H9 (cell line): ENCODE measurements at regions not wholly inside any gene's neighbourhood (a gene's known extent, or its start where the extent isn't known, plus 50 kb on each side); places are given as distances from the start of the nearest gene placed in this dataset.

ENCODE experiments used
- DNase-seq: peaks from one replicate; pipeline ENCODE4 v3.0.0-alpha.2; 2017
- H2AFZ ChIP-seq: one replicate; pipeline ENCODE4 v1.6.1; 2013; ENCODE audit warnings: mild to moderate bottlenecking, low read length, control low read depth, moderate library complexity
- H2AK5ac ChIP-seq: 2 replicates; pipeline ENCODE4 v1.6.1; 2013; ENCODE audit warnings: low read length, control low read depth, mixed read lengths; ENCODE audit not compliant: insufficient read length
- H2BK120ac ChIP-seq: one replicate; pipeline ENCODE4 v1.6.1; 2013; ENCODE audit warnings: low read depth, mild to moderate bottlenecking, low read length, control low read depth, inconsistent platforms; ENCODE audit not compliant: poor library complexity, severe bottlenecking
- H2BK12ac ChIP-seq: 2 replicates; pipeline ENCODE4 v1.6.1; 2013; ENCODE audit warnings: low read length, control low read depth, mixed read lengths, low read depth; ENCODE audit not compliant: insufficient read length
- H2BK15ac ChIP-seq: 2 replicates; pipeline ENCODE4 v1.6.1; 2013; ENCODE audit warnings: low read depth, low read length, control low read depth
- H2BK20ac ChIP-seq: one replicate; pipeline ENCODE4 v1.6.1; 2013; ENCODE audit warnings: low read depth, mild to moderate bottlenecking, low read length, control low read depth, inconsistent platforms; ENCODE audit not compliant: poor library complexity, severe bottlenecking
- H2BK5ac ChIP-seq: 2 replicates; pipeline ENCODE4 v1.6.1; 2013; ENCODE audit warnings: low read length, control low read depth, mixed read lengths; ENCODE audit not compliant: insufficient read length
- H3K14ac ChIP-seq: 2 replicates; pipeline ENCODE4 v1.6.1; 2013; ENCODE audit warnings: low read length, control low read depth; ENCODE audit not compliant: insufficient read depth
- H3K18ac ChIP-seq: 2 replicates; pipeline ENCODE4 v1.6.1; 2013; ENCODE audit warnings: low read depth, mild to moderate bottlenecking, mixed read lengths, low read length, control low read depth; ENCODE audit not compliant: insufficient read length
- H3K23ac ChIP-seq: 2 replicates; pipeline ENCODE4 v1.6.1; 2013; ENCODE audit warnings: low read length, control low read depth, mixed read lengths, low read depth; ENCODE audit not compliant: insufficient read length
- H3K23me2 ChIP-seq: 2 replicates; pipeline ENCODE4 v1.6.1; 2013; ENCODE audit warnings: low read depth, mild to moderate bottlenecking, mixed read lengths, low read length, control low read depth; ENCODE audit not compliant: insufficient read length, poor library complexity, severe bottlenecking
- H3K27ac ChIP-seq: 2 replicates; pipeline ENCODE4 v1.5.1; 2013; ENCODE audit warnings: low read length, control low read depth, mixed read lengths, low read depth; ENCODE audit not compliant: insufficient read length
- H3K27me3 ChIP-seq: 2 replicates; pipeline ENCODE4 v1.6.1; 2013; ENCODE audit warnings: low read length, control low read depth, inconsistent platforms; ENCODE audit not compliant: insufficient read depth
- H3K4ac ChIP-seq: 2 replicates; pipeline ENCODE4 v1.6.1; 2013; ENCODE audit warnings: low read depth, mild to moderate bottlenecking, control low read depth, inconsistent platforms, low read length, moderate library complexity
- H3K4me1 ChIP-seq: 2 replicates; pipeline ENCODE4 v1.6.1; 2013; ENCODE audit warnings: low read length, control low read depth, inconsistent platforms; ENCODE audit not compliant: insufficient read depth
- H3K4me2 ChIP-seq: 2 replicates; pipeline ENCODE4 v1.6.1; 2013; ENCODE audit warnings: low read length, control low read depth, mixed read lengths; ENCODE audit not compliant: insufficient read length, insufficient read depth
- H3K56ac ChIP-seq: 2 replicates; pipeline ENCODE4 v1.6.1; 2013; ENCODE audit warnings: low read depth, mild to moderate bottlenecking, mixed read lengths, low read length, control low read depth; ENCODE audit not compliant: insufficient read length
- H3K79me1 ChIP-seq: 2 replicates; pipeline ENCODE4 v1.6.1; 2013; ENCODE audit warnings: low read depth, mild to moderate bottlenecking, moderate library complexity, low read length, control low read depth, inconsistent platforms; ENCODE audit not compliant: insufficient read depth, poor library complexity, severe bottlenecking
- H3K79me2 ChIP-seq: 2 replicates; pipeline ENCODE4 v1.6.1; 2013; ENCODE audit warnings: low read length, control low read depth, inconsistent platforms; ENCODE audit not compliant: insufficient read depth
- H3K9ac ChIP-seq: 2 replicates; pipeline ENCODE4 v1.6.1; 2013; ENCODE audit warnings: low read length, control low read depth, mixed read lengths; ENCODE audit not compliant: insufficient read length; ENCODE audit errors: extremely low read depth
- H3K9me3 ChIP-seq: one replicate; pipeline ENCODE4 v1.6.1; 2013; ENCODE audit warnings: low read depth, low read length, inconsistent platforms; ENCODE audit not compliant: control insufficient read depth
- H3T11ph ChIP-seq: one replicate; pipeline ENCODE4 v1.6.1; 2013; ENCODE audit warnings: mild to moderate bottlenecking, low read length, control low read depth, inconsistent platforms
- H4K20me1 ChIP-seq: one replicate; pipeline ENCODE4 v1.6.1; 2013; ENCODE audit not compliant: control insufficient read depth, insufficient read length, insufficient read depth
- H4K5ac ChIP-seq: 2 replicates; pipeline ENCODE4 v1.6.1; 2013; ENCODE audit warnings: low read depth, mild to moderate bottlenecking, mixed read lengths, low read length, control low read depth; ENCODE audit not compliant: insufficient read length
- H4K8ac ChIP-seq: replicated peaks from 2 replicates; pipeline ENCODE4 v1.6.1; 2013; ENCODE audit warnings: low read length, control low read depth, mixed read lengths, low read depth; ENCODE audit not compliant: insufficient read length
- H4K91ac ChIP-seq: 2 replicates; pipeline ENCODE4 v1.6.1; 2013; ENCODE audit warnings: low read depth, mild to moderate bottlenecking, moderate library complexity, mixed read lengths, low read length, control low read depth; ENCODE audit not compliant: insufficient read length
- H3K27ac Mint-ChIP-seq, 3 experiments: 2 replicates in 2 of 3; 3 replicates in 1 of 3; pipeline ENCODE4 v1.8.0; 2020 to 2021; ENCODE audit warnings: mixed read lengths in 3 of 3, mild to moderate bottlenecking in 1 of 3, moderate library complexity in 1 of 3
- H3K27me3 Mint-ChIP-seq: 2 replicates; pipeline ENCODE4 v1.8.0; 2021; ENCODE audit warnings: low read depth, mild to moderate bottlenecking, moderate library complexity, mixed read lengths
- H3K36me3 Mint-ChIP-seq, 3 experiments: 2 replicates in 2 of 3; 3 replicates in 1 of 3; pipeline ENCODE4 v1.8.0; 2020 to 2021; ENCODE audit warnings: low read depth in 3 of 3, mixed read lengths in 3 of 3; ENCODE audit not compliant: insufficient read depth in 1 of 3
- H3K4me1 Mint-ChIP-seq, 2 experiments: 2 replicates each; pipeline ENCODE4 v1.8.0; 2020; ENCODE audit warnings: mixed read lengths in 2 of 2
- H3K4me3 Mint-ChIP-seq, 2 experiments: 2 replicates in 1 of 2; 3 replicates in 1 of 2; pipeline ENCODE4 v1.8.0; 2020 to 2021; ENCODE audit warnings: mild to moderate bottlenecking in 2 of 2, mixed read lengths in 2 of 2, moderate library complexity in 1 of 2
- H3K9me3 Mint-ChIP-seq, 2 experiments: 2 replicates in 1 of 2; 3 replicates in 1 of 2; pipeline ENCODE4 v1.8.0; 2020; ENCODE audit warnings: mild to moderate bottlenecking in 2 of 2, mixed read lengths in 2 of 2, moderate library complexity in 1 of 2
- WGBS: extraction: QIAGEN DNeasy Blood & Tissue Kit; methylation state at CpG from one replicate; pipeline ENCODE4 v1.1.7; 2013; ENCODE audit warnings: missing lambda C conversion rate, low lambda C conversion rate, mixed read lengths; ENCODE audit not compliant: insufficient read length; ENCODE audit errors: extremely low coverage; 5-methylcytosine and 5-hydroxymethylcytosine counted together
- TF ChIP-seq, protein P1 (sequence below): fragments of 200-600 bp; sonication (generic); conservative IDR thresholded peaks from 3 replicates; pipeline ENCODE4 v1.8.0; 2021; ENCODE audit warnings: antibody characterized with exemption, mild to moderate bottlenecking

DNA sequence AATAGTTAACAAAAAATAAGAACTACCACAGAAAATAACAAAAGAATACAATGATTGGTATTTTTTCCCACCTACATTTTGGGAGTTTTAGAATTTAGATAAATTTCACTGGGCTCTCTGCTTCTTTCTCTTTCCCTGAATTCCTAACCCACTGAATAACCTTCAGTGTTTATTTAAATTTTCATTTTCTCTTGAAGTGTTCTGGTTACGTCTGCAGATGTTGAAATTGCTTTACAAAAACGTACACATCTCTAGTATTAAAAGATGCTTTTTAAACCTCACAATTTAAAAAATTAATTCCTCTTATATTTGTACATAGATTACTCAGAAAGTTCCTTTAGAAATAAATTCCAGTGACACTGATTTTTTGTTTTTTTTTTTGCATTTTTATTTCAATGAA lies 158.7 kb upstream of the TUT7 start:
- TF ChIP-seq, protein P1, sequence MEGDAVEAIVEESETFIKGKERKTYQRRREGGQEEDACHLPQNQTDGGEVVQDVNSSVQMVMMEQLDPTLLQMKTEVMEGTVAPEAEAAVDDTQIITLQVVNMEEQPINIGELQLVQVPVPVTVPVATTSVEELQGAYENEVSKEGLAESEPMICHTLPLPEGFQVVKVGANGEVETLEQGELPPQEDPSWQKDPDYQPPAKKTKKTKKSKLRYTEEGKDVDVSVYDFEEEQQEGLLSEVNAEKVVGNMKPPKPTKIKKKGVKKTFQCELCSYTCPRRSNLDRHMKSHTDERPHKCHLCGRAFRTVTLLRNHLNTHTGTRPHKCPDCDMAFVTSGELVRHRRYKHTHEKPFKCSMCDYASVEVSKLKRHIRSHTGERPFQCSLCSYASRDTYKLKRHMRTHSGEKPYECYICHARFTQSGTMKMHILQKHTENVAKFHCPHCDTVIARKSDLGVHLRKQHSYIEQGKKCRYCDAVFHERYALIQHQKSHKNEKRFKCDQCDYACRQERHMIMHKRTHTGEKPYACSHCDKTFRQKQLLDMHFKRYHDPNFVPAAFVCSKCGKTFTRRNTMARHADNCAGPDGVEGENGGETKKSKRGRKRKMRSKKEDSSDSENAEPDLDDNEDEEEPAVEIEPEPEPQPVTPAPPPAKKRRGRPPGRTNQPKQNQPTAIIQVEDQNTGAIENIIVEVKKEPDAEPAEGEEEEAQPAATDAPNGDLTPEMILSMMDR = no peak
- Histone ChIP-seq H3K14ac (no peak overlapping the region), H3K27ac (no peak overlapping the region), H2BK15ac (no peak overlapping the region), H3K9me3 (no peaks in the 10 kb centered on the region), H3K79me2 (no peaks in the 10 kb centered on the region), H3K56ac (no peak overlapping the region), H3K4me2 (no peak overlapping the region), H4K20me1 (no peaks in the 10 kb centered on the region), H3K79me1 (no peaks in the 10 kb centered on the region), H2BK12ac (no peak overlapping the region), H2AK5ac (no peak overlapping the region), H3K18ac (no peak overlapping the region), H2AFZ (no peak overlapping the region), H3K4ac (no peak overlapping the region), H4K8ac (no peak overlapping the region), H3K23me2 (no peaks in the 10 kb centered on the region), H3K9ac (no peak overlapping the region), H2BK5ac (no peak overlapping the region), H2BK20ac (no peak overlapping the region), H3K27me3 (no peaks in the 10 kb centered on the region; the same call in 1 of the 2 replicates), H3T11ph (no peak overlapping the region), H3K23ac (no peak overlapping the region), H2BK120ac (no peak overlapping the region), H3K4me1 (no peaks in the 10 kb centered on the region), H4K5ac (no peak overlapping the region), H4K91ac (no peak overlapping the region)
- Mint-ChIP-seq H3K9me3 (peaks cover 0 to 3% of the 10 kb centered on the region in 2 experiments; a peak in 1 of 5 replicates), H3K36me3 (no peaks in the 10 kb centered on the region), H3K4me3 (no peak overlapping the region), H3K4me1 (peaks cover 9 to 11% of the 10 kb centered on the region in 2 experiments), H3K27ac (no peak overlapping the region), H3K27me3 (no peaks in the 10 kb centered on the region)
- DNase-seq = no peak
- no CpG with 5 or more reads among the region's 2 CpGs for WGBS
